NCI-H748 (cell line): ENCODE measurements at regions not wholly inside any gene's neighbourhood (a gene's known extent, or its start where the extent isn't known, plus 50 kb on each side); places are given as distances from the start of the nearest gene placed in this dataset.
A peak's percentile ranks its signal among the peaks of the same experiment; 100 is the strongest.

Source experiments
- DNase-seq: peaks from one replicate; lab custom pipeline; 2025; ENCODE audit not compliant: unreplicated experiment; lab: John Stamatoyannopoulos, UW

DNA sequence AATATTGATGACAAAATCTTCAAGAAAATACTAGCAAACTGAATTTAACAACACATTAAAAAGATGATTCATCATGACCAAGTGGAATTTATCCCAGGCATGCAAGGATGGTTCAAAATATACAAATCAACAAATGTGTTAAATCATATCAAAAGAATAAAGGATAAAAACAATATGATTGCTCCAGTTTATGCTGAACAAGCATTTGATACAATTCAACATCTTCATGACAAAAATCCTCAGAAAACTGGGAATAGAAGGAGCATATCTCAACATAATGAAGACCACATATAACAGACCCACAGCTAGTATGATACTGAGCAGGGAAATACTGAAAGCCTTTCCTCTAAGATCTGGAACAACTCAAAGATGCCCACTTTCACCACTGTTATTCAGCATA is 352.3 kb downstream of the PYDC2 start:
- no peak for DNase-seq

DNA sequence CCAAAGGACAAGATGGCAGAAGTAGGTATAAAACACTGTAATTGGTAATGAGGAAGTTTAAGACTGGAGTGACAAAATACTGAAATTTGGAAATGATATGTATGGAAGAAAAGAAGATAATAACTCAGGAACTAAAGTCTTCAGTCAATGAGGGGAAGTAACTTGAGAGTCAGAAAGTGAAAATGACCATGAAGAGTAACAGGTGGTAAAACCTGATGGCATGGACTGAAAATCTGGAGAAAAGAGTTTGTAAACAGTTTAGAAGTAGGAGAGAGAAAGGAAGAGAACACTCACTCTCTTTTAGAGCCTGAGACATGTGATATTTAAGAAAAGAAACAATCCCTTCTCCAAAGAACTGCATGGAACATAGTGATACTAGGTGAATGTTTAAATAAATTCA is 387.9 kb downstream of the PYDC2 start:
- no peak for DNase-seq

DNA sequence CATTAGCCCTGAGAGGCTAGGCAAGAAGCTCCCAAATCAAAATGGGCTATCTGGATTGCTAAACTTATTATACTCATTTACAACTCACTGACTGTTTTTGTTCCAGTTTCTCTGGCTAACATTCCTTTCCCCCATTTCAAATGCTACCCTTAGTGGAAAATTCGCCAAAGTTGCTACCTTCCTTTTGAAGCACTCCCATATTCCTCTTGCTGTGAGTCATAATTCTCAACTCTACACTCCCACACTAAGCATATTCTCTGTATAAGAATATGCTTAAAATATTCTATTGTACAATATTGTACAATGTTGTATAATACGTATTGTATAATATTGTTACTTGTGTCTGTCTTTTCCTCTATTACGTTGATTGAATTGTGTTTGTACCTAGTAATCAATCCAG is 398.6 kb downstream of the PYDC2 start:
- no peak for DNase-seq

DNA sequence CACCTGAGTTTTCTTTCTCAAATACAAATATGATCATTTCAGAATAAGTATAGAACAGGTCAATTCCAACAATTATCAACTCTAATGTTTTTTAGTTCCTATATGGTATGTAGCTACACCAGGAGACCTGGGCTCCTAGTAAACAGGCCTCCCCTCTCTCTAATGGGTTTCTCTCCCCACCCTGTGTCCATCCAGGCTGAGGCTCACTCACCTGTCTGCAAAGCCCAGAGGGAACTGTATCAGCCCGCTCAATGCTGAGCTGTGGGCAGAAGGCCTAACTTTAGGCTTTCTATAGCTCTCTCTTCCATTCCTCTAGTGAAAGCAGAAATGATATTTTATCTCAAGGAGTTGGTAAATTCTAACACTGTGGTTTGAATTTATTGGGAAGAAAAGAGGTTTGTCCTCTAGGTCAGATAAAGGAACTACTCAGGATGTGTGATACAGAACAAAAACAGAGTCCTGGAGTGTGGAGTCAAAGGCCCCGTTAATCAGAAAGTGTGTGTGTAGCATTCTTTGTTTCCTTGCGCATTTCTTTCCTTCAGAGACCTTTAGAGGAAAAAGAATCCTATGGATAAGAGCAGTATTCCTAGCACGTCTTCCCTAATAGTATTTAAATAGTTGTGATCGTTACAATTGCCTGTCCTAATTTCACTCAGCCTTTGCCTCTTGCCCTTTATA is 408.9 kb downstream of the PYDC2 start:
- DNase-seq, result no peak

DNA sequence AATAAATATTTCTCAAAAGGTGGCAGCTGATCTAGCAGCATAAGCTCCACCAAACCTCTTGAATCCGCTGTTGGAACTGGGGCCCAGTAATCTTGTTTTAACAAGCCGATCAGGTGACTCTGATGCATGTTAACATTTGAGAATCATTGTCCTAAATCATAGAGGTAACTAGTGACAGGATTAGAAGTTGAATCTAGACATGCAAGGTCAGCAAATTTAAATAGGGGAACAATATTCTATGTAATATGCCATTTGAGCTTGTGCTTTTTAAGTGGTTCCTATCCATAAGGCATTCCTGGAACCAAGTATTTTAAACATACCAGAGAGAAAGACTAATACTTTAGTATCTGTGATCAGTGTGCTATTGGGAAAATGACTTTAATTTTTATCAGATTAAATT is 412.8 kb downstream of the PYDC2 start:
- DNase-seq, result no peak

DNA sequence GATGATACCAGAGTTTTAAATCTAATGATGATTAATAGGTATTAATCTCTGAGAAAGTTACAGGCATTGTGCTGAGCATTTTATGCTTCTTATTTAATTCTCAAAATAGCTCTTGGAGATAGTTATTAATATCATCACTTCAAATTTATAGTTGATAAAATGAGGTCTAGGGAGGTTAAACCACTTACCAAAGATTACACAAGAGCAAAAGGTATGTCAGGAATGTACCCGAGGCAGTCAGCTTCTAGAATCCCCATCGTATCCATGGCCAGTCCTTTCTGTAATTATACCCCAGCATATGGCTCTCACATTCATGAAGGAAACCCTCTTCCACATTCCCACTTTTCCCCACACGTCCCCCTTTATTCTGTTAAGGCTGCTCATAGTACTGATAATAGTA is 421.3 kb downstream of the PYDC2 start:
- DNase-seq, result no peak

DNA sequence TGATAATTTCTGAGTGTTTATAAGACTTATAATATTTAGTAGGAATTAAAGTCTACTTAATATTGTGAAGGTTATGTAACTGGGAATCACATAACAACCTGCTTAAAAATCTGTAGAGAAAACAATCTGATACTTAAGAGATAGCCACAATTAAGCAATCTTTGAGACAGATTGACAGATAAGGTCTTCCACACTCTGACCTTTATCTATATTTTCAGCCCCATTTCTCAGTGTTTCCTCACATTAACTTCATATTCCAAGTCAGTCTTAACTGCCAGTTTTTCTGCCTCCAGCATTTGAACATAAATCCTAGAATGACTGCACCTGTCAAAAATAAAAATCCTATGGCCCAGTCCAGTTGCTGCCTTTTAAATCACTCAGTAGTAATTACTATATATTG is 423.2 kb downstream of the PYDC2 start:
- DNase-seq, result no peak

DNA sequence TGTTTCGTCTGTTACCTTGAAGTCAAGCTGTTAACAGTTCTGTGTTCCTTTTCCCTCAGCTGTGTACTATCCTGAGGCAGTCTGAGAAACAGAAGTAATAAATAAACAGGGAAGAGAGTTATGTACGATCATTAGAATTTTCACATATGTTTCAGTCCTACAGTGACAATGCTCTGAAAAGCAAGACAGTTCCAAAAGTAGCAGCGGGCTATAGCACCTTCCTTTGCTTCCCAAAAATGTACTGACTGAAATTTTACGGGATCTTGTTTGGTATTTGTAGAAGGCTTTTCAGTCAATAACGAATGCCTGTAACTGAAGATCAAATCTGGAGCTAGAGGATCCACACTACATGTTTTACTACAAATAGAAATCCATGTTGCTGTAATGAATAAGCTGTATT is 428.1 kb downstream of the PYDC2 start:
- no peak for DNase-seq

DNA sequence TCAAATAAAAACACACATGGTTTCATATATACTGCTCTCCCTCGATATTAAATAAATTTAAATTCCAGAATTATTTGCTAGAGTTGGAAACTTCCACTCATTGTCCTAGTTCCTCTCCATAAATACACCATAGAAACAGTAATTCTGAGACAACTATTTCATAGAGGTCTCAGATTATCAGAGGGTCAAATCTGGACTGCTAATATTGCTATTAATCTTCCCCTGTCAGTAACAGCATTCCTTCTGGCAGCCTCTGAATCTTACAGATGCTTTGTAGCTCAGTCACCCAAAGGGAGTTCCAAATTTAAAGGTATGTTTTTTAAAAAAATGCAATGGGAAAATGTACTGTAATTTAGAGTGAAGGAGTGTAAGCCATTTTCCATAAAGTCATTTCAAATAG is 428.8 kb downstream of the PYDC2 start:
- DNase-seq, result no peak

DNA sequence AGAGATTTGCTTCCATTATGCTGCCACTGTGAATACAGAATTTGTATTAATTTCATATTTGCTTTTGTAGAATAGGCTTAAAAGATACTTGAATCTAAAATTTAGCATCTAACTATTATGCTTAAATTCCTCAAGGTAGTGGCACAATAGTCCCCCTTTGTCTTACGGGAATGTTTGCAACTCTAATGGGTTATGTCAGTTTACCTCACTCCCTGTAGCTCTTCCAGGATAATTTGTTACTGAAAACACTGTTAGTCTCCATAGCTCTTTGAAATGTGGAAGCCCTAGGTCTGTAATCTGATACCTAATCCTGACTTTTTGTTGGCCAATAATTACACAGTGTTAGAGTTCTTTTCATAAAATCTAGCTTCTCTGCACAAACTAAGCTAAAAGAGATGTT is 433.4 kb downstream of the PYDC2 start:
- DNase-seq, result peak; percentile 40

DNA sequence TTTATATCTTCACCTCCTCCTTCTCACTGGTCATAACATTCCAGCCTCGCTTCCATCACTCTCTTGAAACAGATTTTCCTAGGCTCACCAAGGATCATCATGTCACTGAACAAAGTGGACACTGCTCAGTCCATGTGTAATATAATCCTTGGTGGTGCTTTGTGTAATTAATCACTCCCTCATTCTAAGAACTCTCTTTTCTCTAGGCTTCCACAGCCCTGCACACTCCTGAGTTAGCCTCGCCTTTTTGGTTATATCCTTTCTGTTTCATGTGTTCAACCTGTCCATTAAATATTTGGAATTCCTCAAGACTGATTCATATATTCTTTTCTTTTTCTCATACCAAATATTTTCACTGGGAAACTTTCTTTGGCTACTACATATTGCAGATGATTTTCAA is 440.8 kb downstream of the PYDC2 start:
- DNase-seq, result no peak

DNA sequence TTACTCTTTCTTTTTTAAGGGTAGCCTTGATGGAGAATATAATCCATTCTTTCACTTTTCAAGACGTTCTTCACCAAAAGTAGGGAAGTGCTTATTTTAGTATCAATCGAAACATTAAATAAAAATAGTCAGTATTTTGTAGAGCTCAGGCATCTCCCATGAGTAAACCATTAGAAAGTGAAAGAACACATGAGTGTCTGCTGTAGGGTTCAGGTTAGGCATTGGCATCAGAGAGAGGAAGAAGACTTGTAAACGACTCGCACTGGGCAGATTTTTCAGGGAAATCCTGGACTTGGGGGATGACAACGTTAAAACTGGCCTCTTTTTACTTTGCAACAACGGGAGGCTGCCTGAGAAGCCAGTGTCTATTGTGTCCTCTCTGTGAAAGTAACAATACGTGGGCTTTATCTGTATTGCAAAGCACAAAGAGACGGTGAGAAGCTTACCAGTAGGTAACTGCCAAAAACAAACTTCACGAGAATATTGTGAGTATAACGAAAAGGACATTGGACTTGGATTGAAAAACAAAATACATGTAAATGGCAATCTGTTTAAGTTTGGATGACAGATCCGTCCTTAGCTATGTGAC is 451.7 kb downstream of the PYDC2 start:
- no peak for DNase-seq

DNA sequence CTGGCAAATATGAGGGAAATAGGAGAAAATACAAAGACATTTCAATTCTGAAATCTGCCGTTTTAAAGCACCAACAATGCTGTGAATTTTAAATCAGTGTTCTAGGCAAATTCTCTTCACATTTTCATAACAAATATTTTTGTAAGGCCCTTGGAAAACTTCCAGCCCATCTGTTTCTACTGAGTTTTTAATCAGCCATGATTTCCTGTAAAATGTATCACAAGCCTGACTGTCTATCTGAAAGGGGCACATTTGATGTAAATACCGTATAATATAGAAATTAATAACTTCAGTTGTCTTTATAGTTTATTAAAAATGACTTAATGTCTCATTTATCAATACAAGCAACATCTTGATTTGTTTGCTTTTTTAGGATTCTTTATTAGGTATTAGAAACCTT is 454.7 kb downstream of the PYDC2 start:
- no peak for DNase-seq

DNA sequence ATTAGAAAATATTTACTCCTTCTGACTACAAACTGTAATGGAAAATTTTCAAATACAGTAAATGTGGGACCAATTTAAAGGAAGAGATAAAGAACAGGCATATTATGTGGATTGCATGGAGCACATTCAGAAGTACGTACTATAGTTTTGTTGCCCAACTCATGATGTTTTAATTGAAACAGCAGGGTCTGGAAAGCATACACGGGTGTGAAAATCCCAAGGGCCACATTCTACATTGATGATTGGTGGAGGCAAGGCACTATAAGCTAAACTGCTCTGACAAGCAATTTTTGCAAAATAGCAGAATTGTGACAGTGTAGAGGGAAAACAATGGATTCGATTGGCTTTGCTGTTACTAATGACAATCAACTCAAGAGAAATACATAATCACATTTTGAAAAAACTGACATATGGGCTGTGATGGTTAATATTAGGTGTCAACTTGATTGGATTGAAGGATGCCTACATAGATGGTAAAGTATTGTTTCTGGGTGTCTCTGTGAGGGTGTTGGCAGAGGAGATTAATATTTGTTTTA is 458.6 kb downstream of the PYDC2 start:
- no peak for DNase-seq

DNA sequence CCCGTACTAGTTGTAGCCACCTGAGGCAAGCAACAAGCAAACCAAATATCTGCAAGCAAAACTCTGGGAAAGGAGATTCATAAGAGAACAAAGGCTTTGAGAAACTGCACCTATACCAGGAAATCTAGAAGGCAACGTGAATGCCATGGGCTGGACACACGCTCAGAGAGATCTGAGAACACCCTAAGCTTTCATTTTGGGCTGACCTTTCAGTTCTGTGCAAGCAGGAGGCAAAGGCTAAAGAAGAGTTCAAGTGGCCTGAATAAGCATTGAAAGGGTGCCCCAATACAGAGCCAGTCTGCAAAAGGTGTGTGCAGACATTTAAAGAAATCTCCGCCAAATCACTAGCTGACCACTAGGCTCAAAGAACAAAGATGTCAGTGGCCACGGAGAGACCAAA is 461.6 kb downstream of the PYDC2 start:
- DNase-seq, result no peak

DNA sequence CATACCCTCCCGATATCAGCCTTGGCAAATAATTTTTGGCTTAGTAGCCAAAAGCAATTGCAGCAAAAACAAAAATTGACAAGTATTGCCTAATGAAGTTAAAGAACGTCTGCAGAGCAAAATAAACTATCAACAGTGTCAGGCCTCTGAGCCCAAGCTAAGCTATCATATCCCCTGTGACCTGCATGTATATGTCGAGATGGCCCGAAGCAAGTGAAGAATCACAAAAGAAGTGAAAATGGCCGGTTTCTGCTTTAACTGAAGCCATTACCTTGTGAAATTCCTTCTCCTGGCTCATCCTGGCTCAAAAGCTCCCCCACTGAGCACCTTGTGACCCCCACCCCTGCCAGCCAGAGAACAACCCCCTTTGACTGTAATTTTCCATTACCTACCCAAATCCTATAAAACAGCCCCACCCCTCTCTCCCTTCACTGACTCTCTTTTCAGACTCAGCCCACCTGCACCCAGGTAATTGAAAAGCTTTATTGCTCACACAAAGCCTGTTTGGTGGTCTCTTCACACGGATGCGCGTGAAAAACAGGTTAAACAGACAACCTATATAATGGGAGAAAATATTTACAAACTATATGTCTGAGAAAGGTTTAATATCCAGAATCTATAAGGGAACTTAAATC is 466.3 kb downstream of the PYDC2 start:
- peak; percentile 27 for DNase-seq

DNA sequence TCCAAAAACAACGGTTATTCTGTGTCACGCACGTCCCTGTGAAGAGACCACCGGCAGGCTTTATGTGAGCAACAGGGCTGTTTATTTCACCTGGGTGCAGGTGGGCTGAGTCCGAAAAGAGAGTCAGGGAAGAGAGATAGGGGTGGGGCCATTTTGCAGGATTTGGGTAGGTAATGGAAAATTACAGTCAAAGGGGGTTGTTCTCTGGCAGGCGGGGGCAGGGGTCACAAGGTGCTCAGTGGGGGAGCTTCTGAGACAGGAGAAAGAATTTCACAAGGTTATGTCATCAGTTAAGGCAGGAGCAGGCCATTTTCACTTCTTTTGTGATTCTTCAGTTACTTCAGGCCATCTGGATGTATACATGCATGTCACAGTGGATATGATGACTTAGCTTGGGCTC is 467.0 kb downstream of the PYDC2 start:
- DNase-seq, result peak; percentile 3

DNA sequence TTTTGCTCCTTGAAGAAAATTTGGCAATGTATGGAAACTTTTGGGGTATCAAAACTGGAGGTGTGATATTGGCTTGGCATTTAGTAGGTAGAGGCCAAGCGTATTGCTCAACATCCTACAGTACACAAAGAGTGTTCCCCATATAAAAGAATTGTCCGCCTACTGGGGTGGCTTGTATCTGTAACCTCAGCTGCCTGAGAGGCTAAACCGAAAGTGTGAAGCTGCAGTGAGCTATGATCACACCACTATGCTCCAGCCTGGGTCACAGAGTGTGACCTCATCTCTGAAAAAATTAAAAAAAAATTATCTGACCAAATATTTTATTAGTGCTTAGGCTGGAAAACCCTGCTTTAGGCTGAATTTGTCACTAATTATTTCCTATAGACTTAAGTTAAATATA is 483.9 kb downstream of the PYDC2 start:
- no peak for DNase-seq

DNA sequence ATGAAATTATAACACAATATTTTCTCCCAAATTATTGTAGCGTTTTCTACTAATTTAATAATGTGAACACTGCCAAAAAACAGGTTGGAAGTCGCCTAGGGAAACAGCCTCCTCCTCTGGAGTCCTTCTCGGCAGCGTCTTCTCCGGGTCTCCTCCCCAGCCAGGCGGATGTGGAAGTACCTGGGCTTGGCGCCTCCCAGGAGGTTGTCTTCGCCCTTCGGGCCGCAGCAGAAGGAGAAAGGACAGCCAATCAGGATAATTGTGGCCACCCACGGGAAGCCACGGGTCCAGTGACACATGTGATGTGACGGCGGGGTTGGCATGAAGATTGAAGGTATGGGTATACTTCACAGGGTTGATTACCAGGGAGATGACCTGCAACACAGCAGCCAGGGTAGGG is 491.2 kb downstream of the PYDC2 start:
- no peak for DNase-seq

DNA sequence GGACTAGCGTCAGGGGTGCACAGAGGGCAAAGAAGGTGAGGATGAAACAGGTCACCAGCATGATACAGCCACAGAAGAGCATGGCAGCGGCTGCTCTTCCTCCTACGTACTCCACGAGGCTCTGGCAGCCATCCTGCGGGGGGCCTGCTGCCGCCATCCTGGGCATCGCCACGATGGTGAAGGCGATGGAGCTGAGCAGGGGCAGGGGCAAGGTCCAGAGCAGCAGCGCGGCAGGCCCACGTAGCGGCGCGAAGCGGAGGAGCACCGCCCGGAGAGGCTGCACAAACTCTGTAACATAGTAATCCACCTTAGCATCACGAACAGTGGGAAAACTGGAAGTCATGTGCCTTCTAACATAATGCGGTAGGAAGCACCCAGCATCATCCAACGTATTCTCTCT is 491.6 kb downstream of the PYDC2 start:
- no peak for DNase-seq

DNA sequence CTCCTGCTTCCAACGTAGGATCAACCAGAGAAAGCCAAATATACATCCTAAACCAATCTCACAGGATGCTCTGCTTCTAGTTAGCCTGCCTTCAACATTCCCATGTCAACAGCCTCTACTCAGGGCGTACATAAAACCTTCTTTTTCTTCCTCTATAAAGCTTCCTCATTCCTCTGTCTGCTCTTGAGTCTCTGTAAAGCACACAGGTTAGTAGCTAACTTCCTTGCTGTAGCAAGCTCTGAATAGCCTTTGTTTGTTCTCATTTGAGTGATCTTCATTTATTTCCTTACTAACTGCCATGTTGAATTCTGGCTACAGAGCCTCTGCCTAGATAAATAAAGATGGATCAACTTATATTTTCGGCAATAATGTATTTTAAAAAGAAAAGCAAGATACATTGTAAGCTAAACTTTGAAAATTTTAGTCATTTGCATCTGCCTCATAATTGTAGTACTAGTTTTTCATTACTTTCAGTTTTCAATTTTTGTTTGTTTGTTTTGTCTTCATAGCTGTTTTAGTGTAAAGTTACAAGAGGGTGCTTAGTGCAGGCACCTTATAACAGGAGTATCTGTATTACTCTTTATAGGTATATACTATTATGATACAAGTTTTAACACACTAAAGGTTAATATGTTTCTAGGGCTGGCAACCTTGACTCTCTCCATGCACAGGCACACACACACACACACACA is 498.2 kb downstream of the PYDC2 start:
- DNase-seq, result peak; percentile 9

DNA sequence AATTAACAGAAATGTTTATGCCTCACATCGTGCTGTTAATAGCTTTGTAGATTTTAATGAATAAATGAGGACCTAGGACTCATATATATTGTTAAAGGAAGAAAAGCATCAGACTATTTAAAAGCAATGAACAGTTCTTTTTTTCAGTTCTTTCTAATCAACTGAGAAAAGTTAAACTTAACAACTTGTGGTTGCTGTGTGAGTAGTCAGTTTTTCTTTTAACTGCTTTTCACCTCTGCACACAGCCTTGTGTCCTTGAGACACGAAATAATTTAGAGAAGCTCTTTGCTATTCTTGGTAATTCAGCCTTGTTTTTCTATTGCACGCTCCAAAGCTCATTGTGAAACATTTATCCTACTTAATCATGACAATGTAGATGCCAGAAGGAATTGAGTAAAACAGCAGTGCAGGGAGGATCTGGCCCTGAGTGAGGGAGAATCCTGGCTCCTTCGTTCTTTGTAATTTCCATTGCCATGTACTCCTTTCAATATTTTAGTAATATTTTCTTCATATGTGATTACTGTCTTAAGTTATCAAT is 499.0 kb downstream of the PYDC2 start:
- DNase-seq, result no peak
